ENCODE measurements at regions not wholly inside any gene's neighbourhood (a gene's known extent, or its start where the extent isn't known, plus 50 kb on each side); places are given as distances from the start of the nearest gene placed in this dataset.

DNA sequence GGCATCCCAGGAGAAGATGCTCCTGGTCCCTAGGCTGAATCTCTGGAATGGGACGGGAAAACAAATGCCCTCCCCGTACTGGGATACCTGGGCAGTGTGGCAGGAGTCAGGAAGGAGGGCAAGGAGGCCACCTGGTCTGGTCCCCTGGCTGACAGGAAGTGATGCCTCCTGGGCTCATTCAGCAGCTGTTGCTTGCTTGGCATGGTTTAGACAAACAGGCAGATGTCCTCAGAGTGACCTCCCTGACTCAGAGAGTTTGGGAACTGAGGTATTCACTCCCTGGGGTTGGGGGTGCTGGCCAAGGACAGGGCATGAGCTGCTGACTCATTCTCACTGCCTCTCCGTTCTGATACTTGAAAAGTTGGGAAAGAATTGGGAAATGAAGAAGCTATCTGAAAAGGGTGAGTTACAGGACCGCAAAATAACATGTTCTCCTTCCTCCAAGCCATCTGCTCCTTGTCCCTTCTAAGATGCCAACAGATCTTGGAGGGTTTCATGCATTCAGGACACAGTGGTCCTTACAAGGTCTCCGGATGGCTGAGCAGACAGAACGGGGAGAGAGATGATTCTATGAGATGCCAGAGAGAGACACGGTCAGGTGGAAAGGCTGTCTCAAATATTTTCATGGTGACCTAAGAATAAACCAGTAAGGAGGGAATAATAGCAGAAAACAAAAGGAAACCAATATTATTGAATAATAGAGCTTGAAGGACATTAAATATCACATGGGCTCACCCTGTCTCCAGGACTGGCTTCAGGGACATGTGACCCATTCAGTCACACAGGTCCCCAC, 534.5 kb downstream of the BNC2 start (continued):
- peak; percentile 73 to 99; a peak in 3 of 4 replicates for TF ChIP-seq EP300 (IDR thresholded peaks at IDR 0.05; ENCODE audit: borderline replicate concordance in 1 of 2, low read depth in 1 of 2, low read length in 1 of 2)
- TF ChIP-seq, protein P1, sequence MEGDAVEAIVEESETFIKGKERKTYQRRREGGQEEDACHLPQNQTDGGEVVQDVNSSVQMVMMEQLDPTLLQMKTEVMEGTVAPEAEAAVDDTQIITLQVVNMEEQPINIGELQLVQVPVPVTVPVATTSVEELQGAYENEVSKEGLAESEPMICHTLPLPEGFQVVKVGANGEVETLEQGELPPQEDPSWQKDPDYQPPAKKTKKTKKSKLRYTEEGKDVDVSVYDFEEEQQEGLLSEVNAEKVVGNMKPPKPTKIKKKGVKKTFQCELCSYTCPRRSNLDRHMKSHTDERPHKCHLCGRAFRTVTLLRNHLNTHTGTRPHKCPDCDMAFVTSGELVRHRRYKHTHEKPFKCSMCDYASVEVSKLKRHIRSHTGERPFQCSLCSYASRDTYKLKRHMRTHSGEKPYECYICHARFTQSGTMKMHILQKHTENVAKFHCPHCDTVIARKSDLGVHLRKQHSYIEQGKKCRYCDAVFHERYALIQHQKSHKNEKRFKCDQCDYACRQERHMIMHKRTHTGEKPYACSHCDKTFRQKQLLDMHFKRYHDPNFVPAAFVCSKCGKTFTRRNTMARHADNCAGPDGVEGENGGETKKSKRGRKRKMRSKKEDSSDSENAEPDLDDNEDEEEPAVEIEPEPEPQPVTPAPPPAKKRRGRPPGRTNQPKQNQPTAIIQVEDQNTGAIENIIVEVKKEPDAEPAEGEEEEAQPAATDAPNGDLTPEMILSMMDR (IDR thresholded peaks at IDR 0.05), result no peak
- no peak for TF ChIP-seq CHD2 (IDR thresholded peaks at IDR 0.05; ENCODE audit: low read length, partially characterized antibody)
- peak; percentile 98 for TF ChIP-seq JUND (IDR thresholded peaks at IDR 0.05)
- TF ChIP-seq RFX5 (IDR thresholded peaks at IDR 0.05; ENCODE audit: low read length), result no peak
- no peak for TF ChIP-seq RAD21 (IDR thresholded peaks at IDR 0.05; ENCODE audit: low read length)
- TF ChIP-seq FOSL2 (IDR thresholded peaks at IDR 0.05; ENCODE audit: borderline replicate concordance, low read depth), result peak; percentile 98
- 0 out of 2 replicates have a peak, but pooled peaks have one; percentile 39 for TF ChIP-seq GABPA (IDR thresholded peaks at IDR 0.05; ENCODE audit: low read depth)
- TF ChIP-seq, protein P2, sequence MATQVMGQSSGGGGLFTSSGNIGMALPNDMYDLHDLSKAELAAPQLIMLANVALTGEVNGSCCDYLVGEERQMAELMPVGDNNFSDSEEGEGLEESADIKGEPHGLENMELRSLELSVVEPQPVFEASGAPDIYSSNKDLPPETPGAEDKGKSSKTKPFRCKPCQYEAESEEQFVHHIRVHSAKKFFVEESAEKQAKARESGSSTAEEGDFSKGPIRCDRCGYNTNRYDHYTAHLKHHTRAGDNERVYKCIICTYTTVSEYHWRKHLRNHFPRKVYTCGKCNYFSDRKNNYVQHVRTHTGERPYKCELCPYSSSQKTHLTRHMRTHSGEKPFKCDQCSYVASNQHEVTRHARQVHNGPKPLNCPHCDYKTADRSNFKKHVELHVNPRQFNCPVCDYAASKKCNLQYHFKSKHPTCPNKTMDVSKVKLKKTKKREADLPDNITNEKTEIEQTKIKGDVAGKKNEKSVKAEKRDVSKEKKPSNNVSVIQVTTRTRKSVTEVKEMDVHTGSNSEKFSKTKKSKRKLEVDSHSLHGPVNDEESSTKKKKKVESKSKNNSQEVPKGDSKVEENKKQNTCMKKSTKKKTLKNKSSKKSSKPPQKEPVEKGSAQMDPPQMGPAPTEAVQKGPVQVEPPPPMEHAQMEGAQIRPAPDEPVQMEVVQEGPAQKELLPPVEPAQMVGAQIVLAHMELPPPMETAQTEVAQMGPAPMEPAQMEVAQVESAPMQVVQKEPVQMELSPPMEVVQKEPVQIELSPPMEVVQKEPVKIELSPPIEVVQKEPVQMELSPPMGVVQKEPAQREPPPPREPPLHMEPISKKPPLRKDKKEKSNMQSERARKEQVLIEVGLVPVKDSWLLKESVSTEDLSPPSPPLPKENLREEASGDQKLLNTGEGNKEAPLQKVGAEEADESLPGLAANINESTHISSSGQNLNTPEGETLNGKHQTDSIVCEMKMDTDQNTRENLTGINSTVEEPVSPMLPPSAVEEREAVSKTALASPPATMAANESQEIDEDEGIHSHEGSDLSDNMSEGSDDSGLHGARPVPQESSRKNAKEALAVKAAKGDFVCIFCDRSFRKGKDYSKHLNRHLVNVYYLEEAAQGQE (IDR thresholded peaks at IDR 0.05; ENCODE audit: low read depth, low read length), result 0 out of 2 replicates have a peak, but pooled peaks have one; percentile 16
- no peak for TF ChIP-seq NRF1 (IDR thresholded peaks at IDR 0.05; ENCODE audit: low read depth, low read length)
- peak; percentile 100 for TF ChIP-seq RXRA (IDR thresholded peaks at IDR 0.05; ENCODE audit: borderline replicate concordance, low read depth)
- TF ChIP-seq YY1 (IDR thresholded peaks at IDR 0.05; ENCODE audit: low read depth), result no peak
- TF ChIP-seq, protein P3, sequence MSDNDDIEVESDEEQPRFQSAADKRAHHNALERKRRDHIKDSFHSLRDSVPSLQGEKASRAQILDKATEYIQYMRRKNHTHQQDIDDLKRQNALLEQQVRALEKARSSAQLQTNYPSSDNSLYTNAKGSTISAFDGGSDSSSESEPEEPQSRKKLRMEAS (IDR thresholded peaks at IDR 0.05; ENCODE audit: low read depth), result peak; percentile 69
- peak; percentile 50; the same call in 1 of the 2 replicates for TF ChIP-seq FOXM1 (IDR thresholded peaks at IDR 0.05; ENCODE audit: low read depth)
- TF ChIP-seq RCOR1 (IDR thresholded peaks at IDR 0.05; ENCODE audit: low read length), result no peak
- TF ChIP-seq, protein P4, sequence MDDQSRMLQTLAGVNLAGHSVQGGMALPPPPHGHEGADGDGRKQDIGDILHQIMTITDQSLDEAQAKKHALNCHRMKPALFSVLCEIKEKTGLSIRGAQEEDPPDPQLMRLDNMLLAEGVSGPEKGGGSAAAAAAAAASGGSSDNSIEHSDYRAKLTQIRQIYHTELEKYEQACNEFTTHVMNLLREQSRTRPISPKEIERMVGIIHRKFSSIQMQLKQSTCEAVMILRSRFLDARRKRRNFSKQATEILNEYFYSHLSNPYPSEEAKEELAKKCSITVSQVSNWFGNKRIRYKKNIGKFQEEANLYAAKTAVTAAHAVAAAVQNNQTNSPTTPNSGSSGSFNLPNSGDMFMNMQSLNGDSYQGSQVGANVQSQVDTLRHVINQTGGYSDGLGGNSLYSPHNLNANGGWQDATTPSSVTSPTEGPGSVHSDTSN (IDR thresholded peaks at IDR 0.05), result peak; percentile 91
- no peak for TF ChIP-seq FOXJ3 (CRISPR knock-in tag; IDR thresholded peaks at IDR 0.05)
- TF ChIP-seq NFIC (IDR thresholded peaks at IDR 0.05; ENCODE audit: borderline replicate concordance), result peak; percentile 96
- no peak for TF ChIP-seq EZH2phosphoT487 (IDR thresholded peaks at IDR 0.05; ENCODE audit: borderline replicate concordance, low read depth)
- TF ChIP-seq, protein P5, sequence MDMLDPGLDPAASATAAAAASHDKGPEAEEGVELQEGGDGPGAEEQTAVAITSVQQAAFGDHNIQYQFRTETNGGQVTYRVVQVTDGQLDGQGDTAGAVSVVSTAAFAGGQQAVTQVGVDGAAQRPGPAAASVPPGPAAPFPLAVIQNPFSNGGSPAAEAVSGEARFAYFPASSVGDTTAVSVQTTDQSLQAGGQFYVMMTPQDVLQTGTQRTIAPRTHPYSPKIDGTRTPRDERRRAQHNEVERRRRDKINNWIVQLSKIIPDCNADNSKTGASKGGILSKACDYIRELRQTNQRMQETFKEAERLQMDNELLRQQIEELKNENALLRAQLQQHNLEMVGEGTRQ (IDR thresholded peaks at IDR 0.05; ENCODE audit: borderline replicate concordance, low read depth, low read length), result no peak
- TF ChIP-seq MEF2A (IDR thresholded peaks at IDR 0.05; ENCODE audit: borderline replicate concordance, low read depth), result no peak; the same call in 1 of the 2 replicates
- TF ChIP-seq POLR2AphosphoS5 (IDR thresholded peaks at IDR 0.05; ENCODE audit: low read depth, low read length), result peak; percentile 86; the same call in 1 of the 2 replicates
- TF ChIP-seq SIN3A (IDR thresholded peaks at IDR 0.05; ENCODE audit: borderline replicate concordance, low read depth, low read length), result peak; percentile 38; the same call in 1 of the 2 replicates
- TF ChIP-seq GATA2 (CRISPR knock-in tag; IDR thresholded peaks at IDR 0.05), result no peak
- no peak for TF ChIP-seq MXI1 (IDR thresholded peaks at IDR 0.05; ENCODE audit: low read depth, low read length)

Measured in SK-N-SH (cell line).